GM18502 (cell line): ENCODE measurements at regions not wholly inside any gene's neighbourhood (a gene's known extent, or its start where the extent isn't known, plus 50 kb on each side); places are given as distances from the start of the nearest gene placed in this dataset.

Experiments
- ATAC-seq: cut with Tn5 transposase; IDR thresholded peaks from one replicate; pipeline ENCODE4 v1.9.1; 2021; ENCODE audit warnings: mild to moderate bottlenecking; ENCODE audit not compliant: unreplicated experiment, poor library complexity

- no peak for ATAC-seq
Measured at GRCh38 chr5:92777421-92777820, 803.6 kb downstream of the NR2F1-AS1 start.

GRCh38 chr5:92775711-92776615 is 805.1 kb downstream of the NR2F1-AS1 start:
- ATAC-seq, result no peak

GRCh38 chr5:92769978-92770377 is 811.0 kb downstream of the NR2F1-AS1 start:
- no peak for ATAC-seq

DNA sequence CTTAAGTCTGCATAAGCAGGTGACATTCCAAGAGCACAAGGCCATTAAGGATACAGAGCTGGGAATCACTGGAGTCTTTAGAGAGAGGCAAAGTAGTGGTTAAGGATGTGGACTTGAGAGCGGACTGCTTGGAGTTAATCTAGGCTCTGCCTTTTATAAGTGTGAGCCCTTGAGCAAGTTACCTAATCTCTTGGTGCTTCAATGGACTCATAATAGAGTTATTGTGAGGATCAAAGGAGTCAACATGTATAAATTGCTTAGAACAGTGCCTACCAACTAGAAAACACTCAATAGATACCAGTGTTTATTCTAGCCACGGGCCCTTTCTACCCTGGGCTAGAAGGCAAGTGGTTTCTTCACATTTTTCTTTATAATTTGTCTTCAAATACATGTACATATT is 819.4 kb downstream of the NR2F1-AS1 start:
- ATAC-seq, result no peak

DNA sequence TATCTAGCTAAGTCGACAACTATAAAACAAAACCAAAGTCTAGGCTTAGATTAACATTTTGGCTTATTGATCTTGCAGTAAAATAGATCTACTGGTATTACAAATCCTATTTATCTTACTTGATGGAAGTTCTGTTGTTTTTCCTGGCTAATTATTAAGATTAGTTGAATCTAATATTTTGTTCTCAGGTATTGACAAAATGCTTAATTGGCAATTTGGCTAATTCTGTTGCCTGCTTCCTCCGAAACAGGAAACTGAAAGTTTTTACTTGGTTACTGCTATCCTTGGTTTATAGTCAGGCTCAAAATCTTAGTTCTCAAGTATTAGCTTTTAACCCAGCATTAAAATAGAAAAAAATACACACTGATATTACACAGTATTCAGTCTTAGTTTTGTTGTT is 820.5 kb downstream of the NR2F1-AS1 start:
- no peak for ATAC-seq

DNA sequence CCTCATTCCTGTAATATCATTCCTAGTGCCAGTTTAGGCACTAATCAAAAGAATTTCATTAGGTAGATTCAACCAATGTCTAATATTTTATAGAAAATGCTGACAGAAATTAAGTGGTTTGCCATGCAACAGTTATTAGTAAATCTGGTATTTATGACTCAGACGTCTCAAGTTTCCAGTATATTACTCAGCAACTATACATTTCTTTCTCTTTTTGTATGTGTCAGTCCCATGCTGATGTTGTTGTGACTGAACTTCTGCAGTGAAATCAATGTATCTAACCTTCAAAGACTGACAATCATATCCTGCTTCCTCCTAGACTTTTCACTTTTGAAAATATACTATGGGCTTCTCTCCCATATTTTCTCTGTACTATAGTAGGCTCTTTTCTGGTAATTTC is 822.5 kb downstream of the NR2F1-AS1 start:
- no peak for ATAC-seq

- ATAC-seq, result no peak
Measured at GRCh38 chr5:92749943-92750342, 831.1 kb downstream of the NR2F1-AS1 start.

- no peak for ATAC-seq
Measured at GRCh38 chr5:92748072-92748676, 832.8 kb downstream of the NR2F1-AS1 start.

GRCh38 chr5:92741906-92742305 is 839.1 kb downstream of the NR2F1-AS1 start:
- no peak for ATAC-seq

- no peak for ATAC-seq
Measured at GRCh38 chr5:92734211-92734940, 846.6 kb downstream of the NR2F1-AS1 start.

- ATAC-seq, result no peak
Measured at GRCh38 chr5:92730486-92730885, 850.5 kb downstream of the NR2F1-AS1 start.

GRCh38 chr5:92729088-92729487 is 851.9 kb downstream of the NR2F1-AS1 start:
- ATAC-seq, result no peak

DNA sequence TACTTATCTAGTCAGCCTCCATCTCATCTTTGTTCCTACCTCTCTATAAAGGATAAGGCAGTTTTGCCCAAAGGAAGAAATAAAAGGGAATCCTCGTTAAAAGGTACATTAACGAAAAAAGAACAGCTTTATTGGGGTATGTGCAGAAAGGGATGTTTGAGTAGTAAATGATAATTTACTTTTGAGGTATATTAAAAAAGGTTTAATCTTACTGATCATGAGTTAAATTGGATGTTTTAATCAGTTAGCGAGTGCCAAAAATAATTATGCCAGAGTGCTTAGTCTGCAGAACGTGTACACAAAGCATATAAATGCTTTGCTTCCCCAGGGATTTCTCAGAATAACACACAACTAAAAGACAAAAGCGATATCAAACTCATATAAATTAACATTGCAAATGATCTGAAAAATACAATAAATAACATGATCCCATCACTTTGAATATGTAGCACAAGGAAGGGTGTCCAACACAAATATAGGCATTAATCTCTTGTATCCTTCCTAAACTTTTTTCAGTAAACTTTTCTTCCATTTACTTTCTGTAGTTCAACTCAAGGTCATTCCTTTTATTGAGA is 865.0 kb downstream of the NR2F1-AS1 start:
- ATAC-seq, result no peak

DNA sequence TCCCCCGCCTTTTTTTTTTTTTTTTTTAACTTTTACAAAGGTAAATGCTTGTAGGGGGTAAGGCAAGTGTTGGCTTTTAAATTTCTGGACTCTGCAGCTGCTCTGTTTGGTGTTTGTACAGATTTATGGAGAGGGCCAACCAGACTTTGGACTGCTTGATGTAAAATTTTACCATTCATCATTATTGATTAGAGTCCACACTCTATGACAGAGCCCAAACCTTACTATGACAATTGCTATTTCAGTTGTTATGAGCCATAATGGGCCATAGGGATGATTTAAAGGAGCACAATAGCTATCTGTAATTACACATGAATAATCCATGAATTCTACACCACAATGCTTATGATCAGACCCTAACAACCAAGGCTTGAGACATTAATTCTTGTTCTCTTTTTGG is 867.2 kb downstream of the NR2F1-AS1 start:
- ATAC-seq, result no peak

GRCh38 chr5:92713335-92713743 is 867.7 kb downstream of the NR2F1-AS1 start:
- no peak for ATAC-seq

DNA sequence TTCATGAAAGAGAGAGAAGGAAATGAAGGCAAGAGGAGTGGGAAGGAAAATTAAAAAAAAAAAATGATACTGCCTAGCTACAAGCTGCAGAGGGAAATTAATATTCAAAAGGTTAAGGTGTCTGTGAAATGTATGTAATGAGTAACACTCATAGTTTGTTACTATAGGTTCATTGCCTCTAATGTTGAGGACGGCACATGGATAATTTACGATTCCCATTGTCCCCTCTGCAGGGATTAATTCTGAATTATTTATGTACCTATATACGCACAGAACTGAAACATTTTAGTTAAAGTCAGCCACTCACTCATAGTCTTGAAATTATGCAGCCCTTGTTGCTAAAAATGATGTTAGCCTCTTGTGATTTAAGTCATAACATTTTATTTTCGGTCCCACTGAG is 869.1 kb downstream of the NR2F1-AS1 start:
- ATAC-seq, result no peak

DNA sequence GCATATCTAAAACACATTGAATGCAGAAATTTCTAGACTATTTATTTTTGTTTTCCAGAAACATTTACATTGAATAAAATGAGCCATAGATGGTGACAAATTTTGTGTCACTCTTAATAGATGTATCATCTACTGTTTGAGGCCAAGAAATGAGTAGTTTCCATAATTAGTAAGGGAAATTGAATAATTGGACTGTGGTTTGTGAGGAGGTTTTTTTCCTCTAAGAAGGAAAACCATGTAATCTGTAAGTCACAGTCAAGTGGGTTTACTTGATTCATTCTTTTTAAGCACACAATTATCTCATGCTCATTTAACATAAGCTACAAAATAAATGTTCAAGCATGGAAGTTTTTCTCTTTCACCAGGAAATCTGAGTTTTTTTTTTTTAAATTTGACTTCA is 876.4 kb downstream of the NR2F1-AS1 start:
- ATAC-seq, result no peak

- ATAC-seq, result no peak
Measured at GRCh38 chr5:92703976-92704375, 877.0 kb downstream of the NR2F1-AS1 start.

GRCh38 chr5:92695123-92696003 is 885.7 kb downstream of the NR2F1-AS1 start:
- ATAC-seq, result no peak

- ATAC-seq, result no peak
Measured at GRCh38 chr5:92694067-92694466, 887.0 kb downstream of the NR2F1-AS1 start.
